ENCODE measurements at regions not wholly inside any gene's neighbourhood (a gene's known extent, or its start where the extent isn't known, plus 50 kb on each side); places are given as distances from the start of the nearest gene placed in this dataset.

DNA sequence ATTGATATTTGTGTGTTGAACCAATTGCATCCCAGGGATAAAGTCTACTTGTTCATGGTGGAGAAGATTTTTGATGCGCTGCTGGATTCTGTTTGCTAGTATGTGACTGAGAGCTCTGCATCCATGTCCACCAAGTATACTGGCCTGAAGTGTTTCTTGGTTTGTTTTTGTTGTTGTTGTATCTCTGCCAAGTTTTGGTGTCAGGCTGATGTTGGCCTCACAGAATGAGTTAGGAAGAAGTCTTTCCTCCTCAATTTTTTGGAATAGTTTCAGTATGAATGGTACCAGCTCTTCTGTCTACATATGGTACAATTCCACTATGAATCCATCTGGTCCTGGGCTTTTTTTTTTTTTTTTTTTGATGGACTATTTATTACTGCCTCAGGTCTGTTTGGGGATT is 50.9 kb upstream of the OSTN start:
- Histone ChIP-seq H3K27ac (no peak overlapping the region), H3K4me3 (no peak overlapping the region)
- TF ChIP-seq, protein P1, sequence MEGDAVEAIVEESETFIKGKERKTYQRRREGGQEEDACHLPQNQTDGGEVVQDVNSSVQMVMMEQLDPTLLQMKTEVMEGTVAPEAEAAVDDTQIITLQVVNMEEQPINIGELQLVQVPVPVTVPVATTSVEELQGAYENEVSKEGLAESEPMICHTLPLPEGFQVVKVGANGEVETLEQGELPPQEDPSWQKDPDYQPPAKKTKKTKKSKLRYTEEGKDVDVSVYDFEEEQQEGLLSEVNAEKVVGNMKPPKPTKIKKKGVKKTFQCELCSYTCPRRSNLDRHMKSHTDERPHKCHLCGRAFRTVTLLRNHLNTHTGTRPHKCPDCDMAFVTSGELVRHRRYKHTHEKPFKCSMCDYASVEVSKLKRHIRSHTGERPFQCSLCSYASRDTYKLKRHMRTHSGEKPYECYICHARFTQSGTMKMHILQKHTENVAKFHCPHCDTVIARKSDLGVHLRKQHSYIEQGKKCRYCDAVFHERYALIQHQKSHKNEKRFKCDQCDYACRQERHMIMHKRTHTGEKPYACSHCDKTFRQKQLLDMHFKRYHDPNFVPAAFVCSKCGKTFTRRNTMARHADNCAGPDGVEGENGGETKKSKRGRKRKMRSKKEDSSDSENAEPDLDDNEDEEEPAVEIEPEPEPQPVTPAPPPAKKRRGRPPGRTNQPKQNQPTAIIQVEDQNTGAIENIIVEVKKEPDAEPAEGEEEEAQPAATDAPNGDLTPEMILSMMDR (IDR thresholded peaks at IDR 0.05), result no peak
- DNase-seq (ENCODE audit: low spot score), result no peak

DNA sequence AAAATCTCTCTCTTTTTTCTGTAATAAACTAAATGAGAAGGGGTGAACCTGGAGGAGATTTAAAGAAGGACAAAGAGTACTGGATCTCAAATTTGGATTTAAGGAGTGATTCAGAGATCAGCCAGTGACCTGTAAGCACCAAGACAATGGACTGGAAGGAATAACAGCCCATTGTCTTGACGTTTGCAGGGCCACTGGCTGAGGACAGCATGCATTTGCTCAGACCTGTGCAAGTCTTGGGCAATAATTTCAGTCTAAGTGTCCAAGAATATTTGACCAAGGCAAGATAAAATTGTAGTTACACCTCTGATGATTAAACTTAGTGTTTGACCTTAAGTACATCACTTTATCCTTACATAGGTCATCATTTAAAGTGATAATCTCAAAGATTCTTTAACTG is 55.8 kb upstream of the OSTN start:
- DNase-seq (ENCODE audit: low spot score), result no peak
- H3K27ac ChIP-seq, result no peak overlapping the region
- H3K4me3 ChIP-seq, result no peak overlapping the region
- TF ChIP-seq, protein P1 (IDR thresholded peaks at IDR 0.05), result no peak

DNA sequence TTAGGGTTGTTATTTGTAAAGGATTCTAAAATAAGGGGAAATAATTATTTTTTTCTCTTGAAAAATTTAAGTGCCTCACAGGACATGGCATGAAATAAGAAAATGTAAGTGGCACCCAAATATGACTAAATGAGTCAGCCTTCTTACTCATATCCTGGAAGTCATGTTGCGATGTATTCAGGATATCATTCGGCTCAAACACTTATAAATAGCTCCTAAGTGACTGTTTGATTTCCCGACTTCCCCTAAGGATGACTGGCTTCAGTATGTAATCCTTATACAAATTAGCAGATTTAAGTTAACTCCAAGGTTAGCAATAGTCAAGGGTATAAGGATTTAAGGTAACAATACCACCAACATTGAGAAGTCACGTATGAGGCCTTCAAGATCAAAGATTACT is 57.3 kb upstream of the OSTN start:
- no peak for DNase-seq (ENCODE audit: low spot score)
- Histone ChIP-seq H3K27ac (no peak overlapping the region), H3K4me3 (no peak overlapping the region)
- TF ChIP-seq, protein P1 (IDR thresholded peaks at IDR 0.05), result no peak

DNA sequence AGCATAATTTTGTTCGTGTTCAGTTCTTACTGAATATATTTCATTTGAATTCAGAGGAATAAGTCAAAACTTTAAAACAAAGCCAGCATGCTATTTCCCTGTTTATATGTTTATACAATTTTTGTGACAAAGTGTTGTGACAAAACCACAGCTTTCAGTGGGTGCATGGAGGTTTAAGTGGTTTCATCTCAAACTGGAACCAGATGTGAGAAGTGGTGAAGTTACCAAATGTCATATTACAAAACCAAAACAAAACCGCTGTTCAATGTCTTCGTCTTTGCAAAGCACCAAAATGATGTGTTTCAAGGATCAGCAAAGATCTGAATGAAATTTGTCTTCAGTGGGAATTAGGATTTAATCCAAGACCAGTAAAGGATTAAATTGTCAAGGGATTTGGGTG is 59.3 kb upstream of the OSTN start:
- Histone ChIP-seq H3K4me3 (no peak overlapping the region), H3K27ac (no peak overlapping the region)
- TF ChIP-seq, protein P1 (IDR thresholded peaks at IDR 0.05), result no peak
- no peak for DNase-seq (ENCODE audit: low spot score)

DNA sequence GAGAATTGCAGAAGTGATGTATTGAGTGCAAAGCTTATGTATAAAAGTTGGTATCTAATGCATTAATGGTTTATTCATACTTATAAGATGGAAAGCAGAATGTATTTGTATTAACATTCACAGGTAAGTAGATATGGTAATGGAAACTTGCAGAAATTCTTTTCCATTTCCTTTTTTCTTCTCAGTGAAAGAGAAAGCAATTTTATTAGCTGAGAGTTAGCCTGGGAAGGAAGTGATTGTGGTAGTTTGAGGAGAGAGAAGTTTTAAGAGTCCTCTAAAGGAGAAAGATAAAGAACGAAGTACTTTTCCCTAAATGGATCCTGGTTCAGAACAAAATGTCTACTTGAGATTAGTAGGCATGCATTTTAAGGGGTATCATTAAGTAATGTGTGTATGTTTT is 60.1 kb upstream of the OSTN start:
- TF ChIP-seq, protein P1 (IDR thresholded peaks at IDR 0.05), result no peak
- no peak overlapping the region for H3K4me3 ChIP-seq
- H3K27ac ChIP-seq, result no peak overlapping the region
- DNase-seq (ENCODE audit: low spot score), result no peak

DNA sequence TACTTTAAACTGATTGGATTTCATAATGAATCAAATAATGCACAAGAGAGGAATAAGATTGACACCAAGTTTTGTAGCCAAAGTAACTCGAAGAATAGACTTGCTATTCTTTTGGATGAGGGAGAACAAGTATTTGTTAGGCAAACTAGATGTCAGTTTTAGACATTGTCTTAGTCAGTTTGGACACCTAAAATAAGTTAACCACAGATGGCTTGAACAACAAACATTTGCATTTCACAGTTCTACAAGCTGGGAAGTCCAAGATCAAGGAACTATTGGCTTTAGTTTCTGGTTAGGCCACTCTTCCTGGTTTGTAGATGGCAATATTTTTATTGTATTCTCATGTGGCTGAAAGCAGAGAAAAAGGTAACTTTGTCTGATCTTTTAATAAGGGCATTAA is 61.3 kb upstream of the OSTN start:
- TF ChIP-seq, protein P1 (IDR thresholded peaks at IDR 0.05), result no peak
- no peak overlapping the region for H3K27ac ChIP-seq
- DNase-seq (ENCODE audit: low spot score), result no peak
- no peak overlapping the region for H3K4me3 ChIP-seq

DNA sequence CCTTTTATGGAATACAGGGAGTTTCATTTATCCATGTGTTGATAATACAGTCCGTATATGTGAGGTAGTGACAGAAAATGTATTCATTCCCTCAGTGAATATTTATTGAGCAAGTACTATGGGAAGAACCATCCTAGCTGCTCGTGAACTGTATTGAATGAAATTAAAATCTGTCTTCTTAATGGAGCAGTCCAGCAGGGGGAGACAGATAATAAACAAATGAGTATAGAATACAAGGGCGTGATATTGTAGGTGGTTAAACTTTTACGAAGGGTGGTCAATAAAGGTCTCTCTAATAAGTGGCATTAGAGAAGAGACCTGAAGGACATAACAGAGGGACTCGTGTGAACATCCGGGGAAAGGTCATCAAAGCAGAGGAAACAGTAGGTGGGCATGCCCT is 62.7 kb upstream of the OSTN start:
- H3K27ac ChIP-seq, result no peak overlapping the region
- DNase-seq (ENCODE audit: low spot score), result no peak
- TF ChIP-seq, protein P1 (IDR thresholded peaks at IDR 0.05), result no peak
- H3K4me3 ChIP-seq, result no peak overlapping the region

Measured in coronary artery (tissue), 2 donors.